NCI-H1092 treated with DMSO at 0.1 percent for 48 hours (cell line): ENCODE measurements at regions not wholly inside any gene's neighbourhood (a gene's known extent, or its start where the extent isn't known, plus 50 kb on each side); places are given as distances from the start of the nearest gene placed in this dataset.
A peak's percentile ranks its signal among the peaks of the same experiment; 100 is the strongest.
"Not testable (repeated sequence)": the region's sequence is repeated elsewhere in the genome, so short reads cannot be mapped to it uniquely, and the experiment has no call there.

ENCODE experiments used
- DNase-seq: peaks from one replicate; lab custom pipeline; 2025; lab: John Stamatoyannopoulos, UW

DNA sequence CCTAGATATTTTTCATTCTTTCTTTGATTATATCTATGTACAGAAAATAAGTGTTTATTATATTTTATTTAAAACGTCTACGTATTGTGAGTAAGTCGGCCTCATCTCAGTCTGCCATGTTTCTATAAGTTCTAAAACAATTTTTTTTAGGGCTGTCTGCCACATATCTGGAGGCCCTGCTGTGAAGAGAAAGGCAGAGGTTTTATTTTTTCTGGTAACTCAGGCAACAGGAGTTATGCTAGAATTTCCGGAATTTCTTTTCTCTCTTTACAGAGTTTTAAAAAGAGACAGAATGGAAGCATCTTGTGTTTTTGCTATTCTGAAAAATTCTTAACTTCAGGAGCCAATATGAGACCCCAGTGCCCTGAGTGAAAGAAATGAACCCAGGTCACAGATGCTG is 1124.0 kb upstream of the TENM3 start:
- DNase-seq: no peak

DNA sequence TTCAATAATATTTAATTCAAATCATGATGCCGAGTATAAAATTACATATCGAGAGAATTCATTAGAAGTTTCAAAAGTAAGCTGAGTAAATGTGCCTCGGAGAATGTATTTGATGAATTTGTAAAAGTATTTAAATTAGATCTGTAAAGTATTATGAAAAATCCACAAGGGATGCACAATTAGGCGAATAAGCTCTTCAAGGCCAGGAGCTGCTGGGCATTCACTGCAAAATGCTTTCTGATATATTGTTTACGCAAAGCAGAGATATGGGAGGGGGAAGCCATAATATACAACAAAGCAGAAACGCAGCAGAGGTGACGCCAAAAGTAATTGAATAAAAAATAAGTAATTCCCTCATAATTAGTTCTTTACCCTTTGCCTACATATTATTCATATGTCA is 1121.5 kb upstream of the TENM3 start:
- DNase-seq: no peak

DNA sequence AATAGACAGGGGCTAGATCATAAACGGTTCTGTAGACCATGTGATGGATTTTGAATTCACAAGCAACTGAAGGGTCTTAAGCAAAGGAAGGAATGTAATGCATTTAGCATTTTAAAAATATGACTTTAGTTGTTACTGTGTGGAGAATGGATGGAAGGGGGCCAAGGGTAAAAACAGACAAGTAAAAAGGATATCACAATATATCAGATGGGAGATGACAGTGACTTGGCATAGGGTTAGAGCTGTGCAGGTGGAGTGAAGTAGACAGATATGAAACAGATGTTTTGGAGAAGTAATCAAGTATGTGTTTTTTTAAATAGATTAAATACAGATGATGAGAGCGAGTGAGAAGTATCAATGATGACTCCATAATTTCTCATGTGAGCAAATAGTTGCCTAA is 1116.0 kb upstream of the TENM3 start:
- no peak for DNase-seq

DNA sequence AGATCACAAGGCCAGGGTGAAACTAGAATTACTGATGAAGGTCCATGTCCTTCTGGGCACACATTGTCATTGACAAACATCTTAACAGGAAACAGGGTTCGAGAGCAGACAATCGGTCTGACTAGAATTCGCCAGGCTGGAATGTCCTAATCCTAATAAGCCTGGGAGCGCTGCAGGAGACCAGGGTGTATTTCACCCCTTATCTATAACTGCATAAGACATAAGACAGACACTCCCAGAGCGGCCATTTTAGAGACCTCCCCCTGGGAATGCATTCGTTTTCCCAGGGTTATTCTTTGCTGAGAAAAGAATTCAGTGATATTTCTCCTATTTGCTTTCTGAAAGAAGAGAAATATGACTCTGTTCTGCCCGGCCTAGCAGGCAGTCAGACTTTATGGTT is 1112.9 kb upstream of the TENM3 start:
- not testable (repeated sequence) for DNase-seq

DNA sequence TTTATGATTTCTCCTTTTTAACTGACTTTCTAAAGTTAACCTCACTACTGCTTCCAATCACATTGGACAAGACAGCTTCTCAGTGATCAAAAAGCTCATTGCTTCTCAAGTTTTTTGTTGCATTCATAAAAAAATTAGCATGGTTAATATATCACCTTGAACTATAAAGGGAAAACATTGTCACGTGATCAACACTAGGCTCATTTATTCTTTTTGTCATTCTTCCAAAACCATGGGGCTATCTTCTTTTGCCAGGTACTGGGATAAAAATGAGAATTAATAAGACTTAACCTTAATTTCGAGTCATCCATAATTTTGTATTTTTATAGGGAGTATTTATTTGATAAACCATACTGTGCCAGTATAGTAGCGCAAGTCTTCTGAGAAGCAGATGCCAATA is 1105.9 kb upstream of the TENM3 start:
- no peak for DNase-seq

DNA sequence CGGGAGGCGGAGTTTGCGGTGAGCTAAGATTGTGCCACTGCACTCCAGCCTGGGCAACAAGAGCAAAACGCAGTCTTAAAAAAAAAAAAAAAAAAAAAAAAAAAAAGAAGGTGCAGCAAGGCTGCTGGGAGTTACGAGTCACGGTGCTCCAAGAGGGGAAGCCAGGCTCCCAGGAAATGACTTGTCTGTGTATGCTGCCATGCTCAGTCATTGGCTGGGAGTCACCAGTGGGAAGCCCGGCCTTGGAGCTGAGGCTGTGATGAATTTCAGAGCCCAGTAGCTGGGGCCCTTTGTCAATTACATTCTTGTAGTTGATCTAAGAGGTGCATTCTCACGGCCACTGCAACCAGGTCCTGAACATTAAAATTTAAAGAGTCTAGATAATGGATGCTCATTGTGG is 1105.1 kb upstream of the TENM3 start:
- DNase-seq: no peak

DNA sequence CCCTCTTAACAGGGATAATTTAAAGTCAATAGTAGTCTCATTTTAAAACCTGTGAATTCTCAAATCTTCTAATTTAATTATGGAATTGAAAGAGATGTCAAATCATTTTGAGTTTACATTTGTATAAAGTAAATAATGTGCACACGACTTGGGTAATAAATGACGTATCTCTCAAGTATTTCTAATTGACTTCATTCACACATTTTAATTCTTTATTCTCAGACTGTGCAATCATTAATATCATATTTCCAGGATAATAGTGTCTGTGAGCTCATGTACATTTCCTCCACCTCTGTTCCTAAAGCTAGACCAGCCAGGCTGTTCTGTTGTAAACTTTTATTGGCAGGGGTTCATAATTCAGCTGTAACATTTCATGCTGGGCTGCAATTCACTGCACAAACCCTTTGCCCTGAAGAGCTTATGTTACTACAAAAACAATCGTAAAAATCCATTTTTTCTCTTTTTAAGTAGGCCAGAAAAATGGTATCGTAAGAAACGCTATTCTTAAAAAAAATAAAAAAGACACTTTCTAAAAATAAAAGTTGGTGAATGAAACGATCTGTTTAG is 1103.1 kb upstream of the TENM3 start:
- DNase-seq: peak; percentile 10

DNA sequence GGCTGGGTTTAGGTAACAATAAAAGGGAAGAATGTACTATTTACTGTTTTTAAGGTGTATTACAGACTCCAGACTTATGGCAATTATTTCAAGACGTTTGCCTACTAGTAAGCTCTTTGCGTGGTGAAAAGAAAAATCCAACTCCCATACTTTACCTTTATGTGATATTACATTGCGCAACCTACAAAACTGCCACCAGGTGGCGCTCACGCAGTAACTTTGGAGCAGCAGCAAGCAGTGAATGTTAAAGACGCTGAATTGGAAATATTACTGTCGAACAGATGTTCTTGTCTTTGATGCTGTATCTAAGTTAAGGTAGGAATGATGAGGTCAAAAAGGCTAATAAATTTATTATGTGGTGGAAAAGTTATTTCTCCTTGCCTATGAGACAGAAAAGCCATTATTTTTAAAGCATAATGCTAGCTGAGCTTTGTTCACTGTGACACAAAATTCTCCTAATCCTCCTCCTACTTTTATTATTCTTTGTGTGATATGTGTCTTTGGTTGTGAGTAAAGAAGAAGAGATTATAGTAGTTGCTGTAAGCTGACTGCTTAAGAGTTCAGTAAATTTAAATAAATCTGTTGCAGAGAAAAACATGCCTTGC is 1099.8 kb upstream of the TENM3 start:
- DNase-seq: peak; percentile 75

DNA sequence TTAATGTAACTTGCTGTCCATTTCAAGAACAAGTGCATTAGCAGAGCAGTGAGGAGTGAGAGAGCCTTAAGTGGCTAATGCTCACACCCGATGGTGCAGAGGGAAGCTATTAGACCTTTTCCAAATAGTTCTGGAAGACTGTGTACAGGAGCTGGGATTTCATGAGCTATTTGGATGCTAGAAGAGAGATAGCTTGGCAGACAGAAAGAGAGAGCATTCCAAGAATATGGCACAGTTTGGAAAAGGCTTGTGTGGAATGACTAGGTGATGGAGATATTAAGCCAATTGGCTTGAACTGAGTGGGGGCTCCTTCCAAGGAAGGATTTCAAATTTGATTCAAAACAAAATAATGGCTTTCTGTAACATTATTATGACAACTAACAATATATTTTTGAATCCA is 1097.2 kb upstream of the TENM3 start:
- DNase-seq: no peak

DNA sequence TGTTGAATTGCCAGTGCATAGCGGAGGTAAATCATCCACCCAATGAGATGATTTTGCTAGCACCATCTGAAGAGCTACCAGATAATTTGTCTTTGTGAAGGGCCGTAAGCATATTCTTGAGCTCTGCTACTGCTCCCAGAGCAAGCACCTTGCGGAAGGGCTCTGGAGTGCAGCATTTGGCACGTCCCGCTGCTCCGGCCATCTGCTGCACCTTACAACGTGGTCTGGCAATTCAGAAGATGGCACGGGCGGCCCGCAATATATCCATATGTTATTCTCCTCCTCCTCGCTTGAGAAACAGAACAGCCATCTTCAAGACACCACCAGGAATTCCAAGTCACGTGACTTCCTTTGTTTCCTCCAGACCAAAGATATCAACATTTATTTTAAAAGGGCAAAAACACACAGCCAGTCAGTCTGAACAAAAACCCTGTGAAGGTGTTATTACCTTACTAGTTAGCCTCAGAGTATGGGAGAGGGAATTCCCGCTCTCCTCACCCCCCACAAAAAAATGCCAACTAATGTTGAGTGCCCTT is 1095.7 kb upstream of the TENM3 start:
- no peak for DNase-seq

DNA sequence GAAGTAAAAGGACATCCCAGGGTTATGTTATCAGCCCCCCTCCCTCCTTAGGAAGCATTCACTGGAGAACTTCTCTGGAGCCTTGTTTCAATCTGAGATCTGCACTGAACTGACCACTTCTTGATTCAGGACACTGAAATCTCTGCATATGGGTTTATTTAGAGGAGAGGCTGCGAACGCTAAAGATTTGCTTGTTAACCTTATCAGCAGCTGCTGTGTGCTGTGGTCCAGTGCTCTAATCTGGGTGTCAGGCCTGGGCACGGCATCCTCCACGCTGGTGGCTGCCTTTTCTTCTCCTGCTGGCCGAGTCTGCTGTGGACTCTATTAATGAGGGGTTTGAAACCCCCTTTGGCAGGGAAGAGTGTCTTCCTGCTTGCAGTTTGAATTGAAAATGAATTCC is 1094.7 kb upstream of the TENM3 start:
- DNase-seq: no peak

DNA sequence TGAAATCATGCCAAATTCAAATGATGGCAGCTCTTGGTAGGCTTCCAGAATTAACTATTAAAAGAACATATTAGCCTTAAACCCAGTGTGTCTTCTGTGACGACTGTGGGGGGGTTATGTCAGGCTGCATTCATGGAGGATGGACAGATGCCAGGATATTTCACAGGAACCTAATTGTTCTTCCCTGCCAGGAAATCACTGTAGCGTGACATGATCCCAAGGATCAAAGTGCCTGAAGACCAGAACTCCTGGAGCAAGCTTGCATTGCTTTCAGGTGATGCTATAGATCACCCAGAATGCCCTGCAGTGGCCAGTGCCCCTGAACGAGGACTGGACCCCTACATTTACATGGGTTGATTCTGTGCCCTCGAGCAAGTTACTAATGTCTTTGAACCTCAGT is 1093.0 kb upstream of the TENM3 start:
- peak; percentile 76 for DNase-seq

DNA sequence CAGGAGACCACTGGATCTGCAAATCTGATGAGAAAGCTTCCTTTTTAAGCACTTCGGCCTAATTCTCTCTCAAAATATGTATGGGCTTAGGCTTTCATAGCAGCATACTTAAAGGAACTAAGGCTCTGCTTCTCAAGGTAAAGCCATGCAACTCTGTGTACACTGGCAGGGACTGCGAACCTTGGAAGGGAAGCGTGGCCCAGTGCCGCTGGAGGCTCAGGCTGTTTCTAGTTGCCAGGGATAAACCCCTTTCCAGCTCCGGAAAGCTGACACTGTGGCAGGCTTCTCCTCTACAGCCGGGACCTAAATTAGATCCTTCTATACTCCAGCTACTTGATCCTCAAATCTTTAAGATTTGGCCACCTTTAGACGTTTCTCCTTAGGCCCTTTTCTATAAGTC is 1091.3 kb upstream of the TENM3 start:
- no peak for DNase-seq

DNA sequence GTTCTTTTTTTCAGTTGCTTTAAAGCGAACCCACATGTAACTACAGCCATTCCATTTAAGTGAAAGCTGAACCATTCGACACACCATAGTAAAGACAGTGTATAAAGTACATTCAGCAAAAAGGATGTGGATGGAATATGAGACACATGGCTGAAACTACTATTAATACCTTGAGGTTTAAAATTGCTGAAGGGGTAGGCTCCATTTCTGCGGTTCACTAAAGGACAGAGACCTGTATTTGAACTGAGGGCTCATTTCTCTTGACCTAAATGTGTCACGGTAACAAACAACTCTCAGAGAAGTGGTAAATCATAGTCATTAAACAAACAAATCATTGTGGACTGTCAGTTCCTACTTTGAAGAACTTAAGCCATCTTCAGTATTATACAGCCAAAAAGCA is 1085.6 kb upstream of the TENM3 start:
- DNase-seq: no peak

DNA sequence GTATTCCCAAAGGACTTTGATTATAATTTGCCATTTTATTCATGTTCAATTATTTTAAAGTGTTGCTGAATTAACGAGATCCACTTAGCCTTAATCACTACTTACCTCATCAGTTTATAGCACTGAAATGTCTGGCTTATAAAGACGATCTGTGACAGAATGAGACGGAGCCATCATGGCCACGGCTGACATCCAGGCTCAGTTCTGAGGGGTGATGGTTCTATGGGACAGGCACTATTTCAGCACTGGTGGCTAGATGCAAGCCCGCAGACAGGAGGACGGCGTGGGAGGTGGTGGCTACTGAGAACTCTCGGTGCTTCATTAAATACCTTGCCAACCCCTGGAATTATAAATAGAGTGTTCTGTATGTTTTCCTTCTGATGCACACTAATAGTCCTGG is 1084.2 kb upstream of the TENM3 start:
- no peak for DNase-seq

DNA sequence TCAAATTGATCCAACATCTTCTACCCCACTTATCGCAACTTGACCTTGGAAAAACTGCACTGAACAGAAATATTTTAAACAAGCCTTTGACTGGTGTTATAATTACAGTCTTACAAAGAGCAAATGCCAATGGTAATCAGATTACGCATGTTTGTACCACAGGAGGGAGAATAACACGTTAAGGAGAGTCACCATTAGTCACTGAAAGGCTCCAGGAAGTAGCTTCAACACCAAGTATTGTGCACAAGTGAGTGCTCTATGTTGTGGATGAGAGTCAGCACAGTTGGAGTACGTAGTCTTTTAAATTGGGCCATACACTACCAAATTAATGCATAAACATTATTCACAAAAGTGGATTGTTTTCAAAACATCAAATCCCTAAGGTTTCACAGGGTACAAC is 1081.5 kb upstream of the TENM3 start:
- no peak for DNase-seq

DNA sequence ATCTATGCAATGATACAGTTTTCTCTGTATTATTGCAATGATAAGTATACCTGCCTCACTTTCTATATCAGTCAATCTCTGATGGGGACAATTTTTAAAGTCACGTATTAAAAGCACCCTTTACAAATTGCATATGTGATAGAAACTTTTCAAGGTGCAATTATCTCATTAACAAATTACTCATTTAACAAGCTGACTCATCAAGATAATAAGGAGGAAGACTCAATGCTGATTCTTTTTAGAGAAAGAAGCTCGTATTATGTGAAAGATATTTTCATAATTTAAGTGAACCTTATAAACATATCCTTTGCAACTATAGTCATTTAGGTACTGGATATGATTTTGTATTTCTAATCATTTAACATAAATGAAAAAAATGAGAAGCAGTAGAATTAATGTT is 1080.9 kb upstream of the TENM3 start:
- DNase-seq: no peak

DNA sequence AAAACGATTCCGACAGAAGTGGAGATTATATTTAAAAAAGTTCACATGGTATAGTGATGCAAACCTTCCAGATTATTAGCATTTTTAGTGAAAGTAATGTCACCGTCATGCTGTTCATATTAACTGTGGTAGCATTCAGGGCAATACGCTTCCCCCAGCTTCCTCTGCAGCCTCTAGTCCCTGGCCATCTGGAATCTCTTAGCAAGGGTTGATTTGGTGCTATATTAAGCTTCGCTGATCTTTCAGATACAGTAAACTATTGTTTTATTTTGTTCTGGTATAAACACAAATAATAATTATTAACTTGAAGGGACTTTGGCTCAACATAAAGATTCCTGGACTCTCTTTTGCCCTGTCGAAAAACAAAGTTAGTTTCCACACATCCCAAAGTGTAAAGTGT is 1080.5 kb upstream of the TENM3 start:
- DNase-seq: no peak

DNA sequence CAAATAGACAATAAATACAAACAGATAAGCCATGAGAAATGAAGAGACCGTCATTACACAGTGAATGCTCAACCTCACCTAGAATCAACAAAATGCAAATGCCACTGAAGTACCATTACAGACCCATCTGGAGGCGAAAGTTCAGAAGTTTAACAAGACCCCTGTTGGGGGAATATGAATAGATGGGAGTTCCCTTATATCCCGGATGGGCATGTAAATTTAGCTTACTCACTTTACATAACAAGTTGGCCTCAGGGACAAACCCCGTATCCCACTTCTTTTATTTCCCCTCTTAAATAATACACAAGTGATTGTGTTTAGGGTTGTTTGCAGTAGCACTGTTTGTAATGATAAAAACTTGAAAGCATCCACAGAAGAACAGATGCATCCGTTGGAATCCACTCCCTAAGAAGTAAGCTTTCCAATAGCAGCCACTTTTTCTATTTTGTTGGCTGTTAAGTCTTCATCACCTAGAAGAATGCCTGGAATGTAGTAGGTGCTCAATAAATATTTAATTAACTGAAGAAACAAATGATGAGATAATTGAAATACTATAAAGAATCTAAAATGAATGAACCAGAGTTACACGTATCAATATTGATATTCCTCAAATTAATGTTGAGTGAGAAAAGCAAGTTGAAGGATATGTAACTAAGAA is 1076.3 kb upstream of the TENM3 start:
- no peak for DNase-seq

DNA sequence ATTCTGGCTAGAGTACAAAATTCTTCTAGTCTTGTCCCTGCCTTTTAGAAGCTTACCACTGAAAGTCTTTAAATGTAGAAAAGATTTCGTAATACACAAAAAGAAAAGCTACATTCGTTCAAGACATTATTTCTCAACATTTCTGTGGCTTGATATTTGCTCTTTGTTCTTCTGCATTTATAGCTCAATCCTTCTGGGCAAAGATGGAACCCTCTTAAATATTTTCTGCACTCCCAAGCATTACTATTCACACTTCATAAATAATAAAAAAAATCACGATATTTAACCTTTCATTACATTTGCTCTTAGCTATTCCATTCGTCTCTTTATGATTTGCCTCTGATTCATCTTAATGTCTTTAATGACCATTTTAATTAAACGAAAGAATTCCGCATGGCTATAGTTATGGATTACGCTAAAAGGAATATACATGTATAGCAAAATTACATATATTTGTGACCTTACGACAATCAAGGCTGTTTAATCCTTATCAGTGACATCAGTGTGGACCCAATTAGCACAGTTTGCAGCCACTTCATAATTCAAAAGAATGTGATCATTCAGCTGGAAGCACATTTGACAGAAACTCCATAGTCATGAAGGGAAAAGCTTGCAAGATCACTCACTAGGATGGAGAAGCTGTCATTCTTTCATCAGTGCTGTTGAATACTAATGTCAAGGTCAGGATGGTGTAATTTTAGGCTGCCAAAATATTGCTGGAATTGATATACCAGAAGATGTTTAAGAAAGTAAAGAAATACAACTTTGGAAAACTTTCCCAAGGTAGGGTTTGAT is 1075.0 kb upstream of the TENM3 start:
- DNase-seq: no peak

DNA sequence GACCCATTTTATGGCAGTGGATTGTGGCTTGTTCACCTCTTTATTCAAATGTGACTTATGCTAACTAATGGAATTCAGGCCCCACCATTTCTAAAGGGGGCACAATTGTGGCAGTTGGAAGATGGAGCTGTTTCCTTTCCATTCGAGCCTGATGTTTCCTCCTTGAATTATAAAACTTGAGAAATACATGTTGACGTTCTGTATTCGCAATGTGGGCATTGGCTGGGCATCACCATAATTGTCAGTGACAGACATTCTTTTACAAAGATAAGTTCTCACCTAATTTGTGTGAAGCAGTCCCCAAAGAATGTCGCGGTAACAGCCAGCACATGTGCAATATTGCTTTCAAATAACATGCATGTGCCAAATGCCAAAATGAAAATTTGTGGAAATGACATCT is 1070.2 kb upstream of the TENM3 start:
- DNase-seq: no peak

DNA sequence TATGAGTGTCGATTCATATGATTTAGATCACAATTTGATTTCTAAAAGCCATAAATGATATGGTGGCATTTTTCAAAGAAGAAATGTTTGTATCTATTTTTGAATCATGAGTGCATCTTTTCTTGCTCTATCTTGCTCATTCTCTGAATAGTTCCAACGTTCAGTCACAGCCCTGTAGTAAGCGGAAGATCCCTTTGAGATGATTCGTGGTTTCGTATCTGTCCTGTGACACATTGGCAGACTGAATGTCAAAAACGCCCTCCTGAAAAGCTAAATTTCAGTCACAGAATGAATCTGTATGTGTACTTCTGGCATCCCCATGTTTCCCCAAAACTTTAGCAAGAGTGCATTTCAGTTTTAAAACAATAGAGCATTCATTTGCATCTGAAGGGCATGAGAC is 1066.9 kb upstream of the TENM3 start:
- no peak for DNase-seq

DNA sequence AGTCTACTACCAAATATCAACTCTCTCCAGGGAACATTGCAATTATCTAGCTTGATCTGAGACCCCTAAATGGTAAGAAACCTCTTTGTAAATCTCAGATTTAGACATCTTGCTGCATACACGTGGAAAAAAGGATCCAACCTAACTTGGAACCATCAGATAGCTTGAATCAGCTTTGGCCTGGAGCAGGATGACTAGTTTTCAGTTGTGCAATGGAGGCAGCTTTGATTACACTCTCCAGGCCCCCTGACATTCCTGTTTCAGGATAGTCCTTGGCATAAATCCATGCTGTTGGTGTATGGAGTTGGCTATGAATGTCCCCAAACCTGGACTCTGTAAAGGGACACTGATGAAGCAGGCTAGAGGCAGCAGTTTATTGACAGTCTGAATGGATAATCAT is 1061.9 kb upstream of the TENM3 start:
- no peak for DNase-seq
